ENCODE measurements at regions not wholly inside any gene's neighbourhood (a gene's known extent, or its start where the extent isn't known, plus 50 kb on each side); places are given as distances from the start of the nearest gene placed in this dataset.

DNA sequence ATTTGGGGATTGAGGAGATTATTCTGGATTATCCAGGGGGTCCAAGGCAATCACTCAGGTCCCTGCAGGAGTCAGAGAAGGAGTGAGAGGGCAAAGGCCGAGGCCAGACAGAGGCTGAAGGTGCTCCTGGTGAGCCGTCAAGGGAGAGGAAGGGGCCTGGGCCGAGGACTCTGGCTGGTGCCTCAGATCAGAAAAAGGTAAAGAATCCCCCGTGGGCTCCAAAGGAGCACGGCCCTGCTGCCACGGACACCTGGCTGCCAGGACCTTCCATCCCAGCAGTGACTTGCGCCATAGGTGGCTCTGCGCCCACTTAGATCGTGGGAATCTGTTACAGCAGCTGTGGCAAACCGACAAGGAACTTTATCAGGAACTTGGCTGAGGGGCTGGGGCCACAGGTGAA lies 374.8 kb upstream of the MYT1L start:
- no peak for DNase-seq

DNA sequence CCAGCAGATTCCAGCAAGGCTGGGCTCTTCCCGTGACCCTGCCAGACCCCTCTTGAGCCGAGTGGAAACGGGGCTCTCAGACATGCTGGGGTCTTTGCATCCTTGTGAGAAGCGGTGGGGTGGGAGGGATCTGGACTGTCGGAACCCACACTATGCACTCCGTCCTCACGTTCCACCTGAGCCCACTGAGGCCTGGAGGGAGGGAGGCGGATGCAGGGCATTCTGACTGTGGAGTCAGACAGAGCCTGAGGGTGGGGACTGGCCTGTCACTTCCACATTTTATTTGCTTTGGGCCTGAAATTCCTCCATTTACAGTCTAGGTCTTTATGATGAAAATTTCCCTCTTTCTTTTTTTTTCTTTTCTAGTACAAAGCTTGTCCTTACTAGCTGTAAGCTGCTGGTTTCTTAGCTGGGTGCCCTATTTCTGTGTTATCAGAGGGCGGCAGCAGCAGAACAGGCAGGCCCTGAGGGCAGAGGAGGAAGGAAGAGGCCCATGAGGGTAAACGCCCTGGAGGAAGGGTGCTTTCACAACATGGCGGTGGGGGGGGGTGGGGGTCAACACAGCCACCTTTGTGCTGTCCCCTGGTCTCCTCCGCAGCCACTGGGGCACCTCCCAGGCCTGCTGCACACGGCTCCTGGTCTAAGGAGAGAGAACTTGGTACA lies 373.5 kb upstream of the MYT1L start:
- DNase-seq, result no peak

DNA sequence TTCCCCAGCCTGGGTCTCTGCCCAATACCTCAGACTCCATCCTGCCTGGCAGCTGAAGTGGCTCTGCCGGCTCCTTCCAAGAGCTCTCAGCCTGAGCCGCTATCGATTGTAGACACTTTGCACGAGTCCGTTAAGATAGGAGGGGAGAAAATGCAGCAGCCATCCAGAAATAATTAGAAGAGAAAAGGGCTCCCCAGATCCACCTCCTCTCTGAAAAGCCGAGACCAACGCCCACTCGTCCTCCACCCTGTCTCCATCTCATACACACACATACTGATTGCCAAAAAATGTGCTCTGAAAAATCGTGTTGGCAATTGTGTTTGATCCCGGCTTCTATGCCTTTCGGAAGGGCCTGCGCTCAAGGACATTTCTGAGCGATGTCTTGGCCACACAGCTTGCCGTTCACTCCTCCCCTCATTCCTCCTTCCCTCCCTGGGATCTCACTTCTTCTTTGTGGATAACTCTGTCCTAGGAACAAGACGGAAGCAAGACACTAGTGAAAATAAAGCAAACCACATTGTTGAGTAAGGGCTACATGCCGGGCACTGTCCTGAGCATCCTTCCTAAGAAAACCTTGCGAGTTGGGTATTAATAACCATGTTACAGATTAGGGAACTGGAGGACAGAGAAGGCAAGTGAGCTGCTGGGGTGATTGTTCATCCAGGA lies 372.8 kb upstream of the MYT1L start:
- DNase-seq, result no peak

DNA sequence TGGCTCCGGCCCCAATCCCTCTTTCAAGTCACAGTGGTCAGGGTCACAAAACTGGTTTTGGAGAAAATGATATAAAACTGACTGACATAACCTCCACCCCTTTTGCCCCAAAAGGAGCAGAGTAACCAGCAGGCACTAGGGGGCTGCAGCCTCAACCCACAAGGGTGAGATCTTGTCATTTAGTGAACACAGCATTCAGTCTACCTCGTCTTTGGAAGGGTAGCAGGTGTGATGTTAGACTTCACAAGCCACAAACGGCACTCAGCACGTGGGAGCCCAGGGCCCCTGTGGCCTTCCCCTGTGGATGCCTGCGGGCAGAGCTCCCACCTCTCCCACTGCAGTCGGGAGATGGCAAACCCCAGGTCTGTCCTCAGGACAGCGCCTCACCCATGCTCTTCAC lies 372.1 kb upstream of the MYT1L start:
- no peak for DNase-seq

DNA sequence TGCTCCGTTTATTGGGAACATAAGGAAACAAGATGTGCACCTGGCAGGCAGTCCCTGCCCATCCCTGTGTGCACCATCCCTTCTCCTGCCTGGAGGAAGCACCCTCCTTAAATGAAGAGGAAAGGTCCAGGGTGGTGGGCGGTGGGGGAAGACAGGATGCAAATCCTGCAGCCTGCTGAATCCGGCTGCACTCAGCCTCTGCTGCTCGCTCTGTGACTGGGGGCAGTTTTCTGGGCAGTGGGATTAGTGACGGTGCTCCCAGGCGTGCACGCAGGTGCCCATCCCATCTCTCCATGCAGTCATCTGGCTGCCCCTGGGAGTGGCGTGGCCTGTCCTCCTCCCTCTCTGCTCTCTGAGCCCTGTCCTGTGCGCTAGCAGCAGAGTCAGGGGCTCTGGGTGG lies 371.3 kb upstream of the MYT1L start:
- DNase-seq, result no peak

DNA sequence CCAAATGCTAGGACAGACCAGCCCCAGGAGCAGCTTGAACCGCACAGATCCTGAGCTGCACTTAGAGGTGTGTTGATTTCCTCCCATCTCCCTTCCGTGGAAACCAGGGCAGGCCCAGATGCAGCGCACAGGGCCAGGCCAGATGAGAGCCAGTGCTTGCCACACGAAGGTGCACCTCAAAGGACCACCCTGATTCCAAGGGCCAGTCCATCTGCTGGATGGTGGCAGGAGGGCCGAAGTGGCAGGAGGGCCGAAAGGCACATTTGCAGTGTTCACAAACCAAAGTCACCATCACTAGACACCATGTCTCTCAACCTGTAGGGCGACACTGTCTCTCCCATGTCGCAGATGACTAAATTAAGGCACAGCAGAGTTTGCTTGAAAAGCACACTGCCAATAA lies 370.7 kb upstream of the MYT1L start:
- no peak for DNase-seq

DNA sequence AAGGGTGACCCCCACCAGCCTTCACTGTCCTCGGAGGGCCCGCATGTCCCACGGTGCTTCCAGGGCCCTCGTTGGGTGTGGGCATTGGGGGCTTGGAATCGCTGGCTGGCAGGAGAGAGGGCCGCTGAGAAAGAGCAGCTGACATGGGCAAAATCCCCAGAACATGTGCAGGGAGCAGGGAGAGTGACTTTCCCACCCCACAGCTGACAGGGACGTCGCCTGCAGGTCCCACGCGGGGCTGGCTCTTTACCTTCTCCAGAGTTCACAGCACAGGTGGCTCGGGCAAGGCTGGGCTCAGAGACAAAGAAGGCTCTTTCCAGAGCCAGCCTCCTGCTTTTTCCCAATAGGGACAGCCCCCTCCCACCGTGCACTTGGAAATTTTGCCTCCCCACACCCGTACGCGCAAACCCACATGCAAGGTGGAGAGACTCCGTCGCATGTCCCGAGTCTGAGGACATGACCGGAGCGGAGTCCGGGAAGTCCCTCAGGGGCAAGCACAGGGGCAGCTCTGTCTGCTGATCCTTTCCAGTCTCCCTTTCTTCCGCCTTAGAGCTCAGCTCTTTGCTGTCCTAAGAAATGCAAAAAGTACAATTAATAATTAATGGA lies 370.2 kb upstream of the MYT1L start:
- DNase-seq, result no peak

DNA sequence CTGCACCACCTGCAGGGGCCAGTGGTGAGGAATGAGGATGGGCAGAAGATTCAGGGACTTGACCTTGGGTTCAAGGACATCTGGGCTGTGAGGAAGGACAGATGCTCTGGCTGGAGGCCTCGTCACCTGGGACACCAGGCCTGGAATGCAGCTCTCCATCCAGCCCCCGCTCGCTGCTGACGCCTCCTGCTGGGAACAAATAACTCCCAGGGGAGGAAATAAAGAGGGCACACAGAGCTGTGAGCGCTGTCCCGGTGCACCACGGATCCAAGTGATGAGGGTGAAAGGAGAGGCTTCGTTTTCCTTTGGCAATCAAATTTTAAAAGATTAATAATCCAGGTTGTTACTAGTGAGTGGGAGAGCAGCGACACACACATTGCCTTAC lies 368.0 kb upstream of the MYT1L start:
- DNase-seq, result no peak

DNA sequence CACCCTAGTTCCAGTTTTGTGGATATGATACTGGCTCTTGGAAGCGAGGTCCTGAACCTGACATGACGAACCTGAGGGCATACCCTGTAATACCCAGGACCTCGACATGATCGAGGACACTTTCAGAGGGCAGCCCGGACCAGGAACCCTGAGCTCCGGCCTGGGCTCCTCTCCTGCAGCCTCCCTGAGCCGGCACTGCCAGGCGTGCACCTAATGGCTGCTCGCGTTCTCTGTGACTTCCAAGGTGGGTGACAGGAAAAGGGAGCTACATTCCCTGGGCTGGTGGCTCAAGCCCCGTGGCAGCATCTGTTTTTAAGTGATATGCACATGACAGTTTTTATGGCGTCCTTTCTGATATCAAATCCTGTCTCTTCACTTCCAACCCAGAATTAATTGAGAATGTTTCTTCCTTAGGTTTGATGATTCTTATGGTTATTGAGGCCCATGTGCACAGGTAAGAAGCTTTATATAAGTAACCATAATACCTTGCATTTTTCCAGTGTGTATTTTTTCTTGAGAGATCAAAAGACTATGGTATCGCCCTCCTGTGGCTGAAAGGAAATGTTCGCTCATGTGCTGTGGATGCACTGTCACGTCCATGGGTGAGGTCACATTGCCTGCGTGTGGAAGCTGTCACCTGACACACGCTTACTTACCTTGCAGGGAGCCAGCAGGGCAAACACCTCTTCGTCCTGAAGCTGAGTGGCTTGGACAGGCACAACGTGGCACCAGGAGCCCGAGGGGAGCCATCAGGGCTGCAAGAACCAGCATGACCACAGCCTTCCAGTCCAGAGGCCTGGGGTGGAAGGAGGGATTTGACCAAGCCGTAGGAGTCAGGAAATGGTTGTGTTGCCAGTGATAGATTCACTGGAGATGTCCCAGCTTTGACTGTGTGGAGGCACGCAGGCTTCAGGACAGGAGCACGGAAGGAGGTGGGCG lies 367.4 kb upstream of the MYT1L start:
- no peak for DNase-seq

DNA sequence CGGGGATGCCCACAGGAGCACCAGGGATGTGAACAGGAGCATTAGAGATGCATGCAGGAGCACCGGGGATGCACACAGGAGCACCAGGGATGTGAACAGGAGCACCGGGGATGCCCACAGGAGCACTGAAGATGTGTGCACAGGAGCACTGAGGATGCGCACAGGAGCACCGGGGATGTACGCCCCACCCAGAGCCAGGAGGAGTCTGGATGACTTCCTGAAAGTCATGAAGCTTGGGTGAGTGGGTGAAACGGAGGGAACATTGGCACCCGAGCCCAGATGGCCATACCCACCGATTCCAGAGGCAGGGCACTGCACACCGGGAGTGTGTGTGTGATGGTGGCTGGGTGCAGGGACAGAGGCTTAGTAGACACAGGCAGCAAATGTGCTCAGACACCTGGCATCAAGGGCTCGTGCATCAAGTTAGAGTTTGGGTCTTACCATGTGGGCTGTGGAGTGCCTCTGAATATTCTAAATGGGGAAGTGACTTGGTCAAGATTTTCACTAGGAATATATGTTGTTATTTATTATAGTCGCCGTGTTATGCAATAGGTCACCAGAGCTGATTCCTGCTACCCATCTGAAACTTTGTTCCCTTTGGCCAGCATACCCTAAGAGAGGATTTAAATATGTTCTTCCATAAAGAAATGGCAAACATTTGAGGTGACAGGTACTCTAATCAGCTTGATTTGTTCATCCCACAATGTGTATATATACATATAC lies 365.8 kb upstream of the MYT1L start:
- DNase-seq, result no peak

DNA sequence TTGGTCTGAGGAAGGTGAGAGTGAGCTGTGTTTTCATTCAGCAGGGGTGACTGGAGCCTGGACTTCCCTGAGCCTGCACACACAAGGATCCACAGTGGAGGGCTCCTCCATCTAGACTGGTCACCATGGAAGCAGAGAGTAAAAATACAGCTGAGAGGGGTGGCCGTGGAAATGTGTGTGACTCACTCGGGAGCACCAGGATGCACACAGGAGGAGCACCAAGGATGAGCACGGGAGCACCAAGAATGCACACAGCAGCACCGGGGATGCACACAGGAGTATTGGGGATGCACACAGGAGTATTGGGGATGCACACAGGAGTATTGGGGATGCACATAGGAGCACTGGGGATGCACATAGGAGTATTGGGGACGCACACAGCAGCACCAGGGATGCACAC lies 365.2 kb upstream of the MYT1L start:
- DNase-seq, result no peak

DNA sequence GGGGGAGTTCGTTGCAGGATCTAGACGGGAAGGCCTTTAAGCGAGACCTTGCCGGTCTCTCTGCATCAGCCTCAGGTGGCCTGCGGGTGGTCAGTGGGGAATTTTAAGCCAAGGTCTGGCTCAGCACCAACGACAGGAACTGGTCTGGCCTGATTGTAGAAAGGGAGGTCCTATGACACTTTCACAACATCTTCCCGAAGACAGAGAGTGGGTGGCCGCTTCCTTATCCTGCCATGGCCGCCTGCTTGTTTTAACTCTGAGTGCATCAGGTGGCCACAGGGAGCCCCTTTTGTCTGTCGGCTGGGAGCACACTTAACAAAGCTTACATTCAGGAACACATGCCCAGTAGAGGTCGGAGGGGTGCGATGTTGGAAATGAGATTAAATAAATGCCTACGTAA lies 363.7 kb upstream of the MYT1L start:
- no peak for DNase-seq

DNA sequence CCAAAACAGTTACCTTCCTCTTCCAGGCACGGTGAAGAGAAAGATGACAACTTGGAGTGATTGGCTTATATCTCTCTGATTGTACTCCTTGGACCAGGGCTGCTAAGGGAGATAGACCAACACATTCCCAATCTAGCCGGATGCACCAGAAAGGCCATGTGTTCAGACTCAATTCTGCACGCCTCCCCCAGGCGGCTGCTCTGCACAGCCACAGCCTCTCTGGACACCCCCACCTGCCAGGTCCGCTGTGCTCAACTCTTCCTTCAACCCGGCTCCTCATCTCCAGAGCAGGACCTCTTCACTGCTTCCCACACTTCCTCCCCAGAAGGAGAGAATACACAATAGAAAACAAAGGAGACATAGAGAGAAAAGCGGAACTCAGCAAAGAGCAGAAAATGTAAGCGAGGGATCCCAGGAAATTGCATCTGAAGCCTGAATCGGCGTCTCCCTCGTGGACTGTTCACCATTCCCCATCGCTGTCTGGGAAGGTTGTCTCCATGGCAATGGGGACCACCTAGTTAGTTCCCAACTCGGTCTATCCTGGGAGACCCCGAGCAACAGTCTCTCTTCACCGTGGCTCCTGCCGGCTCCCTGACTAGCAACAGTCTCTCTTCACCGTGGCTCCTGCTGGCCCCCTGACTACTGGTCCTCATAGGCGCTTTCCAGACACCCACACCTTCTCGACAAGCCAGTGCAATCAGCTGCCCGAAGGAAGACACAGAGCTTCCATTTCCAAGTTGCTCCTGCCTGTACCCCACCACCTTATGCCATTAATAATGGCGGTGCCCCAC lies 361.7 kb upstream of the MYT1L start:
- no peak for DNase-seq

DNA sequence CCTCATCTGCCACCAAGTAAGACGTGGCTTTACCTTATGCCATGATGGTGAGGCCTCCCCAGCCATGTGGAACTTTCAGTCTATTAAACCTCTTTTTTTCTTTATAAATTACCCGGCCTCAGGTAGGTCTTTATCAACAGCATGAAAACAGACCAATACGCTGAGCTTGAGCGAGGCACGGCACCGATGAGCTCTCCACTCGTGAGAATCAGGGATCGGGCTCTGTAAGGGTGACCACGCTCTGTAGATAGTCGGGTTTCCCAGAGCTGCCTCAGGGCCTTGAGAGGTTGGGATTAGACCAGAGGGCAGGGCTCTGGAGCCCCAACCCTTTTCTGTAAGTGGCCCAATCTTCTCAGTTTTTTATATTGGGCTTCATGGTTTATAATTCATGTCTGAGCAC lies 360.3 kb upstream of the MYT1L start:
- DNase-seq, result no peak

DNA sequence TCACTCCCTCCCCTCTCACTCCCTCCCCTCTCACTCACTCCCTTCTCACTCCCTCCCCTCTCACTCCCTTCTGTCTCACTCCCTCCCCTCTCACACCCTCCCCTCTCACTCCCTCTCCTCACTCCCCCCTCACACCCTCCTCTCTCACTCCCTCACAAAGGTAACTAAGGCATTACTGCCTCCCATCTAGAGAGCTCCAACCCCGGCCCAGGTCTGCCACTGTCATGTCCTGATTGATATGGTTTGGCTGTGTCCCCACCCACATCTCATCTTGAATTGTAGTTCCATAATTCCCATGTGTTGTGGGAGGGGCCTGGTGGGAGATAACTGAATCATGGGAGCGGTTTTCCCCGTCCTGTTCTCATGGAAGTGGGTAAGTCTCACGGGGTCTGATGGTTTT lies 359.9 kb upstream of the MYT1L start:
- DNase-seq, result no peak

DNA sequence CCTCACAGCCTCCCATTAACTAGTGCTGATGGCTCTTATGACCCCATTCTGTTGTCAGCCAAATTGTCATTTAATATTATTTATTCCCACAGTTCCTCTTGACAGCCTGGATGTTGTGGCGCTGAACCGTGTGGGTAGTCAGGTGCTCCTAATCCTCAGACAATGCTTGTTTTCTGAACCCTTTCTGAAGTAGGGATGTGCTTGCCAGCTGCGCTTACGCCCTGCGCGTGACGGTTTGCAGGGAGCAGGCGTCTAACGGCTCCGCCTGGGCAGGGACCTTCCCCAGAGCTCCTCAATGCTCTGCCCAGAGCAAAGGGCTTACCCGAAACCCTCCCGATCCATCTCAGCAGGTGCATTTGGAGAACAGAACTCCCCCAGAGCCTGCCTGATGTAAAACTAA lies 358.2 kb upstream of the MYT1L start:
- no peak for DNase-seq

DNA sequence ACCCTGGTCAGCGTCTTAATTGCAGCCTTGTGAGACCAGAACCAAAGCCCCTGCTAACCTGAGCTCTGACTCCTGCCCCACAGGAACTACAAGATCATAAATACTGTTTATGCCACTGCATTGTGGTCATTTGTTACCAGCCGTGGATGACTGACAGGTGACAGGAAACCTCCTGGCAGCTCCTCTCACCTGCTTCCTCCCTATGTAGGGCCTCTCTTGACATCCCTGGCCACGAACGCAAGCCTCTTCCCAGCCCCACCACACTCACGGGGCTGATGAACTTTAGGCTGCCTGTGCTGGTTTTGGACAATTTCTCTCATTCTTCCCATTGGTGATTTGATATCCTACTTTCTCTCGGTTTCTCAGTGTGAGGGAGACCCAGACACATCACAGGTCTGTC lies 357.2 kb upstream of the MYT1L start:
- no peak for DNase-seq

DNA sequence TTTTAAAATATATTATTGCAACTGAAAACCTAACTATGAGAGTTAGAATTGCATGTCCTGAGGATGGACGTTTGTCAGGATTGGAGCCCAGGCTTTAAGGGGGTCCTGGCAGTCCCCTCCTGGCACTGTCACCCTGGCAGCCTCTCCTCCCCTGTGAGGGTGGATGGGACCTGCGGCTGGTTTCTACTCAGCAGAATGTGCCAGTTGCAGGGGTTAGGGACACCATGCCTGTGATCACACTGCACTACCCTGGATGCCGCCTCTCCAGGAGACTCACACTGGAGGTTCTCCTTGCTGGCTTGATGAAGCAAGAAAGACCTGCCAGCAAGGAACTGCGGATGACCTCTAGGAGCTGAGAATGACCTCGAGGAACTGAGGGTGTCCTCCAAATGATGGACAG lies 356.7 kb upstream of the MYT1L start:
- no peak for DNase-seq

DNA sequence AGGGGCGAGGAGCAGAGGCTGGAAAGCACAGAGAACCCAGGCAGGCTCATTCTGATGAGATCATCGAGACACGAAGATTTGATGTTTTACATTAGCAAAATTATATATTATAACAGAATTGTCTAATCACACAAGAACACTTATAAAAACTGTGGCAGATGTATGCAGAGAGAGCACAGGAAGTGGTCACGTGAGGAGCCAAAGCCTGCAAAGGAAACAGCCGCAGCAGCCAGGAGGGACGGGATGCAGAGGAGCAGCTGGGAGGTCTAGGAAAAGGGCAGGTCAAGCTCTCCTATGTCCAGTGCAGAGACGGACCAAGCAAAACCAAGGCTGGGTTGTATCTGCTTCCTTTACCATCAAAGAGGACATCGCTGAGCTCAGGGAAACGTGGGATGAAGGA lies 355.1 kb upstream of the MYT1L start:
- no peak for DNase-seq

DNA sequence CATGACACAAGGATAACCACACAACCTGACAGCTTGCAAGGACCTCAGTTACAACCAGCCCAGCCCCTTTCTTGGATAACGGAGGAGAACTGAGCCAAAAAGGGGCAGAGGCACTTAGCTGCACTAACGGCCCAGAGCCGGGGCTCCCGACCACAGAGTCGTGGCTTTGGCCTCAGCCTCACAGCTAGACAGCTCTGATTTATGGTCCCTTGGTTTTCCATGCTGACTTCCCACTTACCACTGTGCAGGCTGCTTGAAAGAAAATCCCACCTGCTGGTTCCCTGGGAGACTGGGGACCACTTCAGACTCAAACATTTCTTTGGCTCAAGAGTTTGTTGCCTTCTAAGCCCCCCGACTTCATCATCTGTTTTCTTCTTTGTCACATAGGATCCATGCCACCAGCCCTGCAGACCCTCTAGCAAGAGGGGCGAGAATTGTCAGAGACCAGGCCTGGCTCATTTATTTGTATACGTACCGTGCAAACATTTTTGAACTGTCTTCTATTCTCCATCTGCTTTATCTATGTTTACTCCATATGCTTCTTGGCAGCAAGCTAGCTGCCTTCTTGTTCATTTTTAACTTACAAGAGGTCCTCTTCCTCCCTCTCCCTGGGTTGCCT lies 352.6 kb upstream of the MYT1L start:
- DNase-seq, result no peak

DNA sequence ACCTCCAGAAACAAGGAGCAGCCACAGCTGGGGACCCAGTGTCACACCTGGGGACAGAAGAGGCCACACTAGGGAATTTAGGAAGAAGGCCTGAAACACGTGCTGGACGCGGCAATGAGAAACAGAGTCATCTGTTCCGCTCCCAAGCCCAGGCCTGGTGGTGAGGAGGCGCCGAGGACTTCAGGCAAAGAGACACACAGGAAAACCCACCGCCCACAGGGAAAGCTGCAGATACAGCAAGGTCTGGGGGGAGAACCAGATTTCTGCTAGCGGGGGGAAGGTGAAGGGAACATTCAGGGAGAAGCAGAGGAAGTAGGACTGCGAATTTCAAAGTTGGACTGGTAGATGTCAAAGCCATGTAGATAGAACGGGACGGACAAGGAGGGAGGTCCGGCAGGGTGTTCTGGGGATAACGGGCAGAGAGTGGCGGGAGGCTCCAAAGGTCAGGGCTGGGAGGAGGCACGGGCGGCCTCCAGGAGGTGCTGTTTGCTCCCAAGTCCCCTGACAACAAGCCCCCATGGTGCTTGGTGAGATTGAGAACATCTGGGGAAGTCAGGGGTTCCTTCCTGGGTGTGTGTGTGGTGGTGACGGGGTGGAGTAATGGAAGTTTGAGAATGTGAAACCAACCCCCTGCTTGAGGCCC lies 351.7 kb upstream of the MYT1L start:
- DNase-seq, result no peak

Measured in T-helper 1 cell (primary cell).